Endodermal cell (in vitro differentiated cells): ENCODE measurements at regions not wholly inside any gene's neighbourhood (a gene's known extent, or its start where the extent isn't known, plus 50 kb on each side); places are given as distances from the start of the nearest gene placed in this dataset.

Experiments
- DNase-seq: peaks from one replicate; pipeline ENCODE4 v3.0.0-alpha.2; 2017
- H3K27ac ChIP-seq: 2 replicates; pipeline ENCODE4 v1.5.1; 2013; ENCODE audit warnings: mild to moderate bottlenecking, low read depth, low read length, moderate library complexity
- H3K27me3 ChIP-seq: 2 replicates; pipeline ENCODE4 v1.6.1; 2013; ENCODE audit warnings: mild to moderate bottlenecking, low read length, moderate library complexity; ENCODE audit not compliant: insufficient read depth, control insufficient read depth, poor library complexity, severe bottlenecking
- H3K36me3 ChIP-seq: 2 replicates; pipeline ENCODE4 v1.7.0; 2013; ENCODE audit warnings: mild to moderate bottlenecking, low read length, moderate library complexity; ENCODE audit not compliant: control insufficient read depth, insufficient read depth
- H3K4me1 ChIP-seq: one replicate; pipeline ENCODE4 v1.7.0; 2013; ENCODE audit warnings: low read length; ENCODE audit not compliant: control insufficient read depth, insufficient read depth
- H3K4me3 ChIP-seq: 2 replicates; pipeline ENCODE4 v1.5.1; 2013; ENCODE audit warnings: mild to moderate bottlenecking, low read length, moderate library complexity
- H3K9ac ChIP-seq: 2 replicates; pipeline ENCODE4 v1.6.1; 2013; ENCODE audit warnings: mild to moderate bottlenecking, low read length, moderate library complexity; ENCODE audit not compliant: poor library complexity, severe bottlenecking; ENCODE audit errors: extremely low read depth
- H3K9me3 ChIP-seq: 2 replicates; pipeline ENCODE4 v1.6.1; 2013; ENCODE audit warnings: mild to moderate bottlenecking, low read length, moderate library complexity; ENCODE audit not compliant: control insufficient read depth
- H3K27ac Mint-ChIP-seq: 2 replicates; pipeline ENCODE4 v1.8.0; 2020; ENCODE audit warnings: mixed read lengths
- H3K27me3 Mint-ChIP-seq: 2 replicates; pipeline ENCODE4 v1.8.0; 2021; ENCODE audit warnings: mild to moderate bottlenecking, mixed read lengths; ENCODE audit not compliant: insufficient read depth
- H3K36me3 Mint-ChIP-seq: 2 replicates; pipeline ENCODE4 v1.8.0; 2020; ENCODE audit warnings: low read depth, mixed read lengths
- H3K4me1 Mint-ChIP-seq: 2 replicates; pipeline ENCODE4 v1.8.0; 2020; ENCODE audit warnings: mixed read lengths
- H3K4me3 Mint-ChIP-seq: 2 replicates; pipeline ENCODE4 v1.8.0; 2020; ENCODE audit warnings: mild to moderate bottlenecking, moderate library complexity, mixed read lengths
- H3K9me3 Mint-ChIP-seq: 2 replicates; pipeline ENCODE4 v1.8.0; 2020; ENCODE audit warnings: mild to moderate bottlenecking, mixed read lengths
- CTCF ChIP-seq: fragments of 200-600 bp; sonication (generic); conservative IDR thresholded peaks from 2 replicates; pipeline ENCODE4 v1.5.0; 2021; ENCODE audit warnings: antibody characterized with exemption, mild to moderate bottlenecking
- WGBS, 2 experiments: methylation state at CpG; one replicate each; pipeline versions ENCODE4 v1.1.5 to v1.1.7; 2013; ENCODE audit warnings: missing lambda C conversion rate in 2 of 2, mixed read lengths in 1 of 2; ENCODE audit not compliant: insufficient coverage in 1 of 2, insufficient read length in 1 of 2; 5-methylcytosine and 5-hydroxymethylcytosine counted together

- H3K36me3 ChIP-seq = no peaks in the 10 kb centered on the region
- no peak overlapping the region for H3K27ac Mint-ChIP-seq
- H3K9me3 ChIP-seq = no peaks in the 10 kb centered on the region
- TF ChIP-seq CTCF = no peak
- DNase-seq = no peak
- H3K36me3 Mint-ChIP-seq = no peaks in the 10 kb centered on the region
- H3K4me1 Mint-ChIP-seq = peaks cover 24% of the 10 kb centered on the region
- WGBS, 2 experiments = 89 to 91% methylated on average over 5 to 7 of the region's 7 CpGs
- H3K27ac ChIP-seq = no peak overlapping the region
- H3K4me3 ChIP-seq = no peak overlapping the region
- H3K9ac ChIP-seq = no peak overlapping the region
- H3K27me3 Mint-ChIP-seq = peaks cover 15% of the 10 kb centered on the region
- no peaks in the 10 kb centered on the region for H3K27me3 ChIP-seq
- H3K4me3 Mint-ChIP-seq = peak overlapping the region; percentile 53
- H3K4me1 ChIP-seq = no peaks in the 10 kb centered on the region
- no peaks in the 10 kb centered on the region for H3K9me3 Mint-ChIP-seq
Observed at GRCh38 chr13:20301015-20301402, 68.9 kb upstream of the GJB6 start.

GRCh38 chr13:20297181-20297580, 65.1 kb upstream of the GJB6 start:
- no peaks in the 10 kb centered on the region for H3K27me3 ChIP-seq
- H3K27ac ChIP-seq = no peak overlapping the region
- H3K36me3 ChIP-seq = no peaks in the 10 kb centered on the region
- Mint-ChIP-seq H3K36me3 (no peaks in the 10 kb centered on the region), H3K27me3 (peaks cover 12% of the 10 kb centered on the region), H3K27ac (no peak overlapping the region), H3K9me3 (no peaks in the 10 kb centered on the region), H3K4me3 (no peak overlapping the region), H3K4me1 (peaks cover 22% of the 10 kb centered on the region)
- H3K4me3 ChIP-seq = no peak overlapping the region
- H3K9me3 ChIP-seq = no peaks in the 10 kb centered on the region
- 88% methylated on average over 3 of the region's 3 CpGs; no CpG with 5 or more reads in 1 of the 2 experiments for WGBS, 2 experiments
- TF ChIP-seq CTCF = no peak
- H3K9ac ChIP-seq = no peak overlapping the region
- DNase-seq = no peak
- no peaks in the 10 kb centered on the region for H3K4me1 ChIP-seq

GRCh38 chr13:20295956-20296355, 63.8 kb upstream of the GJB6 start:
- DNase-seq = no peak
- no peak overlapping the region for H3K4me3 Mint-ChIP-seq
- H3K9me3 Mint-ChIP-seq = peaks cover 2% of the 10 kb centered on the region
- Histone ChIP-seq H3K4me1 (no peaks in the 10 kb centered on the region), H3K4me3 (no peak overlapping the region), H3K36me3 (no peaks in the 10 kb centered on the region), H3K27me3 (no peaks in the 10 kb centered on the region), H3K27ac (no peak overlapping the region), H3K9me3 (no peaks in the 10 kb centered on the region), H3K9ac (no peak overlapping the region)
- H3K4me1 Mint-ChIP-seq = peaks cover 16% of the 10 kb centered on the region
- WGBS, 2 experiments = 89 to 100% methylated on average over 3 to 8 of the region's 8 CpGs
- TF ChIP-seq CTCF = no peak
- peaks cover 6% of the 10 kb centered on the region for H3K27me3 Mint-ChIP-seq
- H3K27ac Mint-ChIP-seq = no peak overlapping the region
- H3K36me3 Mint-ChIP-seq = no peaks in the 10 kb centered on the region
